ENCODE measurements at regions not wholly inside any gene's neighbourhood (a gene's known extent, or its start where the extent isn't known, plus 50 kb on each side); places are given as distances from the start of the nearest gene placed in this dataset.

DNA sequence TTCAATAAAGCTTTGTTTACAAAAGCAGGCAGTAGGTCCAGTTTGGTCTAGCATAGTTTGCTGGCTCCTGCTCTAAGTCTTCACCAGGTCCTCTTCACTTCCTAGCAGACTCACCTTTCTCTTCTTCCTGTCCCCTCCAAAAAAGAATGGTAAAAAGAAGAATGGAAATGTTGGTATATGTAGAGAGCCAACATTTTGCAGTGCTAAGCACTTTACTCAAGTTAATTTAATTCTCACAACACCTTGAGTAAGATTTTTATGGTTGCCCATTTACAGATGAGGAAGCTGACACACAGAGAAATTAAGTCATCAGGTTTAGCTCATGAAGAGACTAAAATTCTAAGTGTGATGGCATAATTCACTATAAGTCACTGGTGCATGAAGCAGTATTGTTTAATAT is 230.1 kb upstream of the PRICKLE2 start:
- TF ChIP-seq, protein P1, sequence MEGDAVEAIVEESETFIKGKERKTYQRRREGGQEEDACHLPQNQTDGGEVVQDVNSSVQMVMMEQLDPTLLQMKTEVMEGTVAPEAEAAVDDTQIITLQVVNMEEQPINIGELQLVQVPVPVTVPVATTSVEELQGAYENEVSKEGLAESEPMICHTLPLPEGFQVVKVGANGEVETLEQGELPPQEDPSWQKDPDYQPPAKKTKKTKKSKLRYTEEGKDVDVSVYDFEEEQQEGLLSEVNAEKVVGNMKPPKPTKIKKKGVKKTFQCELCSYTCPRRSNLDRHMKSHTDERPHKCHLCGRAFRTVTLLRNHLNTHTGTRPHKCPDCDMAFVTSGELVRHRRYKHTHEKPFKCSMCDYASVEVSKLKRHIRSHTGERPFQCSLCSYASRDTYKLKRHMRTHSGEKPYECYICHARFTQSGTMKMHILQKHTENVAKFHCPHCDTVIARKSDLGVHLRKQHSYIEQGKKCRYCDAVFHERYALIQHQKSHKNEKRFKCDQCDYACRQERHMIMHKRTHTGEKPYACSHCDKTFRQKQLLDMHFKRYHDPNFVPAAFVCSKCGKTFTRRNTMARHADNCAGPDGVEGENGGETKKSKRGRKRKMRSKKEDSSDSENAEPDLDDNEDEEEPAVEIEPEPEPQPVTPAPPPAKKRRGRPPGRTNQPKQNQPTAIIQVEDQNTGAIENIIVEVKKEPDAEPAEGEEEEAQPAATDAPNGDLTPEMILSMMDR (IDR thresholded peaks at IDR 0.05), result no peak
- TF ChIP-seq EZH2 (IDR thresholded peaks at IDR 0.05), result no peak
